VCaP (cell line): ENCODE measurements at regions not wholly inside any gene's neighbourhood (a gene's known extent, or its start where the extent isn't known, plus 50 kb on each side); places are given as distances from the start of the nearest gene placed in this dataset.

Experiments
- H3K27ac ChIP-seq: fragments of 450-650 bp; 2 replicates; pipeline ENCODE4 v1.5.1; 2017
- TF ChIP-seq, protein P1 (sequence below): fragments of 450-650 bp; conservative IDR thresholded peaks from 2 replicates; pipeline ENCODE4 v1.5.1; 2017; ENCODE audit warnings: mild to moderate bottlenecking, moderate library complexity

- TF ChIP-seq, protein P1, sequence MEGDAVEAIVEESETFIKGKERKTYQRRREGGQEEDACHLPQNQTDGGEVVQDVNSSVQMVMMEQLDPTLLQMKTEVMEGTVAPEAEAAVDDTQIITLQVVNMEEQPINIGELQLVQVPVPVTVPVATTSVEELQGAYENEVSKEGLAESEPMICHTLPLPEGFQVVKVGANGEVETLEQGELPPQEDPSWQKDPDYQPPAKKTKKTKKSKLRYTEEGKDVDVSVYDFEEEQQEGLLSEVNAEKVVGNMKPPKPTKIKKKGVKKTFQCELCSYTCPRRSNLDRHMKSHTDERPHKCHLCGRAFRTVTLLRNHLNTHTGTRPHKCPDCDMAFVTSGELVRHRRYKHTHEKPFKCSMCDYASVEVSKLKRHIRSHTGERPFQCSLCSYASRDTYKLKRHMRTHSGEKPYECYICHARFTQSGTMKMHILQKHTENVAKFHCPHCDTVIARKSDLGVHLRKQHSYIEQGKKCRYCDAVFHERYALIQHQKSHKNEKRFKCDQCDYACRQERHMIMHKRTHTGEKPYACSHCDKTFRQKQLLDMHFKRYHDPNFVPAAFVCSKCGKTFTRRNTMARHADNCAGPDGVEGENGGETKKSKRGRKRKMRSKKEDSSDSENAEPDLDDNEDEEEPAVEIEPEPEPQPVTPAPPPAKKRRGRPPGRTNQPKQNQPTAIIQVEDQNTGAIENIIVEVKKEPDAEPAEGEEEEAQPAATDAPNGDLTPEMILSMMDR, result no peak
- H3K27ac ChIP-seq, result no peak overlapping the region
These were observed 158.8 kb upstream of the CHST15 start for GRCh38 chr10:124252097-124252715.

DNA sequence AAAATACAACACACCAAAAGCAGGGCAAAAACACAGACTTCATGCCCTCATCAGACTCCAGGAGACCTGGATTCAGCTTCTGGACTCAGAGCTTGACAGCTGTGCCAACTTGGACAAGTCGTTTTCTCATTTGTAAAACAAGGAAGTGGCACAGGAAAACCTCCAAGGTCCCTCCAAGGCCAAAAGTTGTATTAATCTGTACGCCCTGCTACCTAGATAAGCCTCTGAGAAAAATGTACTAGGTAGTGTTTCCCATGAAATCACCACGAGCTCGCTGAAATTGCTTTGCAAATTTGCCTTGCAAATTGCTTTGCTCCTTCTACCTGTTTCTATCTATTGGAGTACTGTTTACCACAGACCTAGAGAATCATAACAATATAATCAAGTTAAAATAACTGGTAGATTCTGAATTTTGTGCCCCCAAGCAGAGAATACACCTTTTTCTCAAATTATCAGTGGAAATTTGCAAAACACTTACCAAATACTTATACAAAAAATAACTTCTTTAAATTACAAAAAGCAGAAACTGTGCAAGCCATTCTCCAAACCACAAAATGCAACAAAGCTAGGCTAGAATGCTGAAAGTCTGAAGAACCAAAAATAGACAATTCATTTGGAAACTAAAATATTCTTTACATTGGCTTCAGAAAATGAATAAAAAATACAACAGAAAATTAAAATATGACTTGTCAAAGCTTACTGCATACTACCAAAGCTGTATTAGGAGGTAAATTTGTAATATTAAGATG, 158.1 kb upstream of the CHST15 start:
- TF ChIP-seq, protein P1, result no peak
- H3K27ac ChIP-seq, result no peak overlapping the region

DNA sequence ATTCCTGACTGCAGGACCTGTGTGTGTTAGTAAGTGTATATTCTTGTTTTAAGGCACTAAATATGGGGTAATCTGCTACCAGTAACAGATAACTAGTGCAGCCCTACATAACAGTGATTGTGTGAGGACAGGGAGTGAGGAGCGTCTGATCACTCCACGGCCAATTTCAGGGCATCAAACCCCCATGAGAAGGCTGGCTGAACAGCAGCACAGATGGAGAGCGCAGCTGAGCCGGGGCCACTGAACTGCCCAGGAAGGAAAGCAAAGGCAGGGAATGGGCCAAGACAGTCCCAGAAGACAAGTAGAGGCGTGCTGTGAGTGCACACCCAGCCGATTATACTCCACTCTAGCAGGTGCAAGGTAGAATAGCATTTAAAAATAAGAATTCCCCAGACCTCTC, 157.1 kb upstream of the CHST15 start:
- TF ChIP-seq, protein P1, result no peak
- no peak overlapping the region for H3K27ac ChIP-seq

GRCh38 chr10:124249812-124250432, 156.5 kb upstream of the CHST15 start:
- no peak overlapping the region for H3K27ac ChIP-seq
- TF ChIP-seq, protein P1, result no peak

DNA sequence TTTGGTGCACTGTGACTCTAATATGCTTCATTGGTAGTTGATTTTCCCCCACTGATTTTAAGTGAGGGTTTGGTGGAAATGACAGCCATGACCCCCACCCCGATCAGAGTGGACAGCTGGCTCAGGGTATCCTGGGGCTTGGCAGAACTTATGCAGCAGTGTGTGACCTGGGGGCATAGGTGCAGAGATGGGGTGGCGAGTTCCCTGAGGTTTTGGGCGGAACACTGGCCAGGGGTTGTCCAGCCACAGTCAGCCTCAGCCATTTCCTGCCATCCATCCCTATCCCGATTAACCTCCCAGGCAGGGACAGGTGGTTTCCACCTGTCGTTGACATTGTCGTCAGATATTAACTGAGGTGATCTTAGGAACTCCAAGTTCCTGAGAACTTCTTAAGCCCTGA, 155.8 kb upstream of the CHST15 start:
- TF ChIP-seq, protein P1, result no peak
- H3K27ac ChIP-seq, result no peak overlapping the region

- TF ChIP-seq, protein P1, result no peak
These were observed 155.0 kb upstream of the CHST15 start for GRCh38 chr10:124248056-124249045.

More at GRCh38 chr10:124248056-124249045, 155.0 kb upstream of the CHST15 start:
- H3K27ac ChIP-seq, result no peak overlapping the region
